ENCODE measurements at regions not wholly inside any gene's neighbourhood (a gene's known extent, or its start where the extent isn't known, plus 50 kb on each side); places are given as distances from the start of the nearest gene placed in this dataset.

GRCh38 chr2:71930049-71930681 is 217.5 kb downstream of the CYP26B1 start:
- TF ChIP-seq CTCF (IDR thresholded peaks at IDR 0.05): no peak
- TF ChIP-seq POLR2A (IDR thresholded peaks at IDR 0.05): no peak
